Stomach (tissue), 4 donors: ENCODE measurements at regions not wholly inside any gene's neighbourhood (a gene's known extent, or its start where the extent isn't known, plus 50 kb on each side); places are given as distances from the start of the nearest gene placed in this dataset.

ENCODE experiments used
- CTCF ChIP-seq, 7 experiments: fragments of 450-650 bp in 4 of 7; fragments of 200-600 bp in 3 of 7; sonication (generic) in 3 of 7; IDR thresholded peaks; one replicate each; pipeline ENCODE4 v1.5.1; 2016 to 2019; ENCODE audit warnings: antibody characterized with exemption in 7 of 7, control low read depth in 2 of 7, mild to moderate bottlenecking in 1 of 7
- POLR2A ChIP-seq, 4 donors: fragments of 450-650 bp; IDR thresholded peaks; one replicate each; pipeline ENCODE4 v1.6.1; 2016; ENCODE audit warnings: antibody characterized with exemption in 4 of 4, control low read depth in 2 of 4, mild to moderate bottlenecking in 1 of 4, moderate library complexity in 1 of 4
- POLR2AphosphoS5 ChIP-seq, 3 donors: sonication (generic); formaldehyde crosslinking; IDR thresholded peaks; one replicate each; pipeline ENCODE4 v1.6.1; 2016; ENCODE audit warnings: antibody characterized with exemption in 3 of 3

- TF ChIP-seq POLR2A (IDR thresholded peaks at IDR 0.05), result no peak
- TF ChIP-seq POLR2AphosphoS5 (IDR thresholded peaks at IDR 0.05), result no peak
- TF ChIP-seq CTCF (IDR thresholded peaks at IDR 0.05), result no peak
These were observed 453.8 kb upstream of the POU3F2 start for GRCh38 chr6:98380589-98380988.
